ENCODE measurements at regions not wholly inside any gene's neighbourhood (a gene's known extent, or its start where the extent isn't known, plus 50 kb on each side); places are given as distances from the start of the nearest gene placed in this dataset.

DNA sequence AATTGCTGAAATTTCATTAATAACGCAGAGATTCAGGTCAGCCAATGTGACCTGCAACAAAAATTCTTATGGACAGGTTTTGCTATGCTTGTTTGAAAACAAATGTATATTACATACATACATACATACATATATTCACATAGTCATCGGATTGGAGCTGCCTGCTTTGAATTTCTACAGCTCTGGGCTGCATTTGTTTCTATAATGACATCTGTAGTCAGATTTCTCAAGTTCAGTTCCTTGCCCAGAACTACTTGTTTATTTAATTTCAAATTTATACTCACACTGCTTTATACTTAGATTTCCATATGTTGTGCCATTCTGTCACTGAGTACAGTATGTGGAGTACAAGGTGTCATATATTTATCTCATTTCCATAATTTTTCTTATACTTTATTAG is 2775.0 kb downstream of the PCDH9 start:
- TF ChIP-seq, protein P1, sequence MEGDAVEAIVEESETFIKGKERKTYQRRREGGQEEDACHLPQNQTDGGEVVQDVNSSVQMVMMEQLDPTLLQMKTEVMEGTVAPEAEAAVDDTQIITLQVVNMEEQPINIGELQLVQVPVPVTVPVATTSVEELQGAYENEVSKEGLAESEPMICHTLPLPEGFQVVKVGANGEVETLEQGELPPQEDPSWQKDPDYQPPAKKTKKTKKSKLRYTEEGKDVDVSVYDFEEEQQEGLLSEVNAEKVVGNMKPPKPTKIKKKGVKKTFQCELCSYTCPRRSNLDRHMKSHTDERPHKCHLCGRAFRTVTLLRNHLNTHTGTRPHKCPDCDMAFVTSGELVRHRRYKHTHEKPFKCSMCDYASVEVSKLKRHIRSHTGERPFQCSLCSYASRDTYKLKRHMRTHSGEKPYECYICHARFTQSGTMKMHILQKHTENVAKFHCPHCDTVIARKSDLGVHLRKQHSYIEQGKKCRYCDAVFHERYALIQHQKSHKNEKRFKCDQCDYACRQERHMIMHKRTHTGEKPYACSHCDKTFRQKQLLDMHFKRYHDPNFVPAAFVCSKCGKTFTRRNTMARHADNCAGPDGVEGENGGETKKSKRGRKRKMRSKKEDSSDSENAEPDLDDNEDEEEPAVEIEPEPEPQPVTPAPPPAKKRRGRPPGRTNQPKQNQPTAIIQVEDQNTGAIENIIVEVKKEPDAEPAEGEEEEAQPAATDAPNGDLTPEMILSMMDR (conservative IDR thresholded peaks at IDR 0.05): no peak
- TF ChIP-seq ZFX (IDR thresholded peaks at IDR 0.05): no peak

Measured in C4-2B (cell line).